SU-DHL-6 (cell line): ENCODE measurements at regions not wholly inside any gene's neighbourhood (a gene's known extent, or its start where the extent isn't known, plus 50 kb on each side); places are given as distances from the start of the nearest gene placed in this dataset.

Source experiments
- H2AFZ ChIP-seq: fragments of 200-600 bp; sonication (generic); 2 replicates; pipeline ENCODE4 v1.6.1; 2014; ENCODE audit warnings: low read depth, mild to moderate bottlenecking, moderate library complexity, mixed read lengths, antibody characterized with exemption, low read length; ENCODE audit not compliant: severe bottlenecking
- H3F3A ChIP-seq: fragments of 200-600 bp; shearing (Covaris generic); 2 replicates; pipeline ENCODE4 v1.6.0; 2016; ENCODE audit warnings: antibody characterized with exemption, mild to moderate bottlenecking; ENCODE audit not compliant: insufficient read depth
- H3K27ac ChIP-seq: fragments of 200-600 bp; sonication (generic); 2 replicates; pipeline ENCODE4 v1.5.1; 2016; ENCODE audit warnings: low read depth, mild to moderate bottlenecking, low read length, moderate library complexity, mixed read lengths
- H3K27me3 ChIP-seq: fragments of 200-600 bp; sonication (generic), shearing (Covaris generic); 2 replicates; pipeline ENCODE4 v1.6.0; 2014; ENCODE audit warnings: mild to moderate bottlenecking, low read length
- H3K36me3 ChIP-seq: fragments of 200-600 bp; sonication (generic); 2 replicates; pipeline ENCODE4 v1.6.1; 2014; ENCODE audit warnings: mild to moderate bottlenecking, low read length, mixed read lengths
- H3K4me2 ChIP-seq: fragments of 300-600, 200-600 bp; shearing (Covaris generic), sonication (generic); 2 replicates; pipeline ENCODE4 v1.6.0; 2014; ENCODE audit warnings: low read length, low read depth, mild to moderate bottlenecking; ENCODE audit not compliant: poor library complexity, severe bottlenecking
- H3K4me3 ChIP-seq: fragments of 200-600 bp; sonication (generic); 2 replicates; pipeline ENCODE4 v1.5.1; 2014; ENCODE audit warnings: antibody characterized with exemption, low read length, mild to moderate bottlenecking, mixed read lengths; ENCODE audit not compliant: insufficient read depth, poor library complexity, severe bottlenecking
- H3K79me2 ChIP-seq: fragments of 200-600 bp; sonication (generic); 2 replicates; pipeline ENCODE4 v1.6.1; 2014; ENCODE audit warnings: mild to moderate bottlenecking, low read length, moderate library complexity; ENCODE audit not compliant: insufficient read depth
- H3K9ac ChIP-seq: fragments of 200-600 bp; sonication (generic); 2 replicates; pipeline ENCODE4 v1.7.0; 2014; ENCODE audit warnings: mild to moderate bottlenecking, low read length
- H3K9me2 ChIP-seq: fragments of 200-600 bp; sonication (generic); replicated peaks from 2 replicates; pipeline ENCODE4 v1.6.1; 2014; ENCODE audit warnings: low read length; ENCODE audit not compliant: insufficient read depth
- H3K9me3 ChIP-seq: fragments of 200-600 bp; sonication (generic); 2 replicates; pipeline ENCODE4 v1.6.1; 2014; ENCODE audit warnings: low read length, mixed read lengths; ENCODE audit not compliant: insufficient read depth
- H4K20me1 ChIP-seq: fragments of 200-600 bp; sonication (generic); 2 replicates; pipeline ENCODE4 v1.6.1; 2014; ENCODE audit warnings: low read depth, mild to moderate bottlenecking, antibody characterized with exemption, low read length, moderate library complexity, mixed read lengths
- CTCF ChIP-seq: fragments of 200-600 bp; sonication (generic); IDR thresholded peaks from one replicate; pipeline ENCODE4 v1.5.1; 2017; ENCODE audit warnings: antibody characterized with exemption, mild to moderate bottlenecking, low read length, moderate library complexity; ENCODE audit not compliant: insufficient read depth, poor library complexity, severe bottlenecking
- EZH2phosphoT487 ChIP-seq: fragments of 200-600 bp; sonication (generic), shearing (Covaris generic); conservative IDR thresholded peaks from 2 replicates; pipeline ENCODE4 v1.6.1; 2018; ENCODE audit warnings: mild to moderate bottlenecking, antibody characterized with exemption, low read length, moderate library complexity, mixed read lengths

DNA sequence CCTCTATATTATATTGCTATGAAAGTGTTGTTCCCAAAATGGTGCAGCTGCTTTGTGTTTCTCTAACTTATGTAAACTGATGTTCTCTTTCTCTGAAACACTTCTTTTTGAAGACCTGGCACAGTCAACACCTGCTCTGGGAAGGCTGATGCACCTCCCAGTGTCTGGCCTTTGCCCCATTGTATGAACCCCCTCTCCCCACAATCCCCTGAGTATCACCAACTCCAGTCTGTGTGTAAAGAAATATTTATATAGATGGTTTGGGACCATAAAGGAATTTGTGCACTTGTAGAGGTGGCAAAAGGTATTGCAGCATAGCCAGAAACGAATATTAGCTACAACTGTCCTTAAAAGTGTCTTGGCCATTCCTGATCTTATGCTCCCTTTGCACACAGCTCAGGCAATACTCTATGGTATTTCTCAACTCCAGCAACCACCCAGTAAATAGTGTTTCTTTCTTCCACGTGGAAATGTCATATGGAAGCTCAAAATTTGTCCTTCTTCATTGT lies 365.2 kb upstream of the DDI1 start:
- Histone ChIP-seq H3K79me2 (no peaks in the 10 kb centered on the region), H3F3A (no peaks in the 10 kb centered on the region), H3K9me2 (no peaks in the 10 kb centered on the region), H3K9me3 (no peaks in the 10 kb centered on the region), H3K27me3 (no peaks in the 10 kb centered on the region), H3K4me2 (no peak overlapping the region), H2AFZ (no peak overlapping the region), H3K36me3 (no peaks in the 10 kb centered on the region), H4K20me1 (no peaks in the 10 kb centered on the region), H3K27ac (no peak overlapping the region), H3K9ac (no peak overlapping the region), H3K4me3 (no peak overlapping the region)
- TF ChIP-seq CTCF, result no peak
- TF ChIP-seq EZH2phosphoT487, result no peak

DNA sequence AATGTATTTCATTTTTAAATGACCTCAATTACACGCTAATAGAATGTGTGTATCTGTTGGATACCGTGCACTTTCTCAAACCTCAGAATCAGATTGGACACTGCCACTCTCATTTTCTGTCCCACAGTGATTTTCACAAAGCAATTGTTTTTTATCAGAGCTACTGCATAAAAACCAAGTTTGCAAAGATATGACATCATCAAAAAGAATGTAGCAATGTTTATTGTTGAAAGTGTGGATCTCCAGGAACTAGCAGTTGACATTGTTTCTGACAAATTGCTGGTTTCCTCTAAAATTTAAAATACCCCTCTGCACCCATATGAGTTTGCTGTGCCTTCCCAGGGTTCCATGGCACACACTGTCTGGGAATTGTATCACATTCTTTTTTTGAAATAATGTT lies 362.7 kb upstream of the DDI1 start:
- Histone ChIP-seq H3K79me2 (no peaks in the 10 kb centered on the region), H3K9me2 (no peaks in the 10 kb centered on the region), H3K36me3 (no peaks in the 10 kb centered on the region), H3K9me3 (no peaks in the 10 kb centered on the region), H4K20me1 (no peaks in the 10 kb centered on the region), H3K9ac (no peak overlapping the region), H3K27ac (no peak overlapping the region), H2AFZ (no peak overlapping the region), H3K27me3 (no peaks in the 10 kb centered on the region), H3K4me3 (no peak overlapping the region), H3K4me2 (no peak overlapping the region), H3F3A (no peaks in the 10 kb centered on the region)
- no peak for TF ChIP-seq EZH2phosphoT487
- no peak for TF ChIP-seq CTCF

GRCh38 chr11:103676413-103676812 lies 360.0 kb upstream of the DDI1 start:
- no peak overlapping the region for H3K4me2 ChIP-seq
- TF ChIP-seq EZH2phosphoT487 (no peak), CTCF (no peak)
- H3K27ac ChIP-seq, result no peak overlapping the region
- no peaks in the 10 kb centered on the region for H3K36me3 ChIP-seq
- no peaks in the 10 kb centered on the region for H3K9me3 ChIP-seq
- H3F3A ChIP-seq, result no peaks in the 10 kb centered on the region
- H4K20me1 ChIP-seq, result no peaks in the 10 kb centered on the region
- H3K4me3 ChIP-seq, result no peak overlapping the region
- no peak overlapping the region for H3K9ac ChIP-seq
- no peaks in the 10 kb centered on the region for H3K27me3 ChIP-seq
- no peaks in the 10 kb centered on the region for H3K9me2 ChIP-seq
- no peaks in the 10 kb centered on the region for H3K79me2 ChIP-seq
- no peak overlapping the region for H2AFZ ChIP-seq

DNA sequence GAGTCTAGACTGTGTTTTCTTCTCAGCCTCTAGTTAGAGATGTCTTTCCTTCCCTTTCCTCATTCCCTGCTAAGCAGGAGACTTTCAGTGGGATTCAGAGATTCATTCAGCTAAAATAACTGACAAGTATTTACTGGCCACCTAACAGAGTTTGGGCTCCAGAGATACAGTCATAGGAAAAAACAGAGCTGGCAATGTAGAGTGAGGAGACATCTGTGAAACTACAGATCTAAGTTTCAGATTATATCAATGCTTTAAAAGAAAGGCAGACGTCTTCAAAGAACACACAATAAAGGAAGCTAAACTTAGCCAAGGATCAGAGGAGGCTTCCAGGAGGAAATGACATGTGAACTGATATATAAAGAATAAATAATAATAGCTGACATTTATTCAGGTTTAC lies 355.6 kb upstream of the DDI1 start:
- Histone ChIP-seq H2AFZ (no peak overlapping the region), H3K4me2 (no peak overlapping the region), H3F3A (no peaks in the 10 kb centered on the region), H3K4me3 (no peak overlapping the region), H3K9me3 (no peaks in the 10 kb centered on the region), H3K9ac (no peak overlapping the region), H3K36me3 (no peaks in the 10 kb centered on the region), H3K27ac (no peak overlapping the region), H3K27me3 (no peaks in the 10 kb centered on the region), H3K9me2 (no peaks in the 10 kb centered on the region), H4K20me1 (no peaks in the 10 kb centered on the region), H3K79me2 (no peaks in the 10 kb centered on the region)
- TF ChIP-seq EZH2phosphoT487 (no peak), CTCF (no peak)
